Hepatocyte (in vitro differentiated cells): ENCODE measurements at regions not wholly inside any gene's neighbourhood (a gene's known extent, or its start where the extent isn't known, plus 50 kb on each side); places are given as distances from the start of the nearest gene placed in this dataset.

Source experiments
- DNase-seq: peaks from one replicate; pipeline ENCODE4 v3.0.0-alpha.2; 2016; ENCODE audit warnings: low spot score
- H2AFZ ChIP-seq: fragments of 200-600 bp; sonication (generic); 2 replicates; pipeline ENCODE4 v1.6.0; 2016; ENCODE audit warnings: antibody characterized with exemption, mild to moderate bottlenecking
- H3K27ac ChIP-seq: fragments of 200-600 bp; sonication (generic); 2 replicates; pipeline ENCODE4 v1.5.1; 2016; ENCODE audit warnings: mild to moderate bottlenecking
- H3K27me3 ChIP-seq: fragments of 200-600 bp; sonication (generic); 2 replicates; pipeline ENCODE4 v1.6.1; 2016
- H3K36me3 ChIP-seq: fragments of 200-600 bp; sonication (generic); replicated peaks from 2 replicates; pipeline ENCODE4 v1.5.1; 2016; ENCODE audit warnings: low read depth; ENCODE audit not compliant: insufficient read depth
- H3K4me1 ChIP-seq: fragments of 200-600 bp; sonication (generic); 2 replicates; pipeline ENCODE4 v1.5.1; 2016; ENCODE audit warnings: mild to moderate bottlenecking, moderate library complexity; ENCODE audit not compliant: insufficient read depth
- H3K4me2 ChIP-seq: fragments of 200-600 bp; sonication (generic); 2 replicates; pipeline ENCODE4 v1.6.0; 2016
- H3K4me3 ChIP-seq: fragments of 200-600 bp; sonication (generic); 2 replicates; pipeline ENCODE4 v1.5.1; 2016; ENCODE audit warnings: mild to moderate bottlenecking
- H3K79me2 ChIP-seq: fragments of 200-600 bp; sonication (generic); 2 replicates; pipeline ENCODE4 v1.6.0; 2017; ENCODE audit warnings: mild to moderate bottlenecking
- H3K9me2 ChIP-seq: fragments of 200-600 bp; sonication (generic); replicated peaks from 2 replicates; pipeline ENCODE4 v1.6.0; 2017; ENCODE audit warnings: mild to moderate bottlenecking; ENCODE audit not compliant: insufficient read depth
- H3K9me3 ChIP-seq: fragments of 200-600 bp; sonication (generic); 2 replicates; pipeline ENCODE4 v1.5.1; 2016; ENCODE audit warnings: low read depth, mild to moderate bottlenecking
- H4K20me1 ChIP-seq: fragments of 200-600 bp; sonication (generic); 2 replicates; pipeline ENCODE4 v1.6.0; 2016; ENCODE audit warnings: mild to moderate bottlenecking; ENCODE audit not compliant: insufficient read depth, poor library complexity, severe bottlenecking
- CTCF ChIP-seq: fragments of 200-600 bp; sonication (generic); IDR thresholded peaks from 2 replicates; pipeline ENCODE4 v1.5.1; 2016; ENCODE audit warnings: antibody characterized with exemption, mild to moderate bottlenecking; ENCODE audit not compliant: poor library complexity
- EZH2 ChIP-seq: fragments of 200-600 bp; sonication (generic); IDR thresholded peaks from 2 replicates; pipeline ENCODE4 v1.6.1; 2016; ENCODE audit warnings: antibody characterized with exemption, mild to moderate bottlenecking, borderline replicate concordance
- EZH2phosphoT487 ChIP-seq: fragments of 200-600 bp; sonication (generic); IDR thresholded peaks from one replicate; pipeline ENCODE4 v1.6.1; 2018; ENCODE audit warnings: antibody characterized with exemption, mild to moderate bottlenecking, low read depth, moderate library complexity; ENCODE audit not compliant: unreplicated experiment, severe bottlenecking
- WGBS: methylation state at CpG from one replicate; pipeline ENCODE4 v1.1.6; 2016; ENCODE audit warnings: low lambda C conversion rate; ENCODE audit errors: missing lambda C conversion rate; 5-methylcytosine and 5-hydroxymethylcytosine counted together

GRCh38 chr2:12585784-12586183, 131.0 kb upstream of the TRIB2 start:
- 90% methylated on average over 2 of the region's 2 CpGs for WGBS
- Histone ChIP-seq H3K4me1 (no peaks in the 10 kb centered on the region), H2AFZ (no peak overlapping the region), H3K36me3 (no peaks in the 10 kb centered on the region), H3K9me3 (no peaks in the 10 kb centered on the region), H3K27ac (no peak overlapping the region), H3K4me3 (no peak overlapping the region), H3K79me2 (no peaks in the 10 kb centered on the region), H3K9me2 (no peaks in the 10 kb centered on the region), H4K20me1 (no peaks in the 10 kb centered on the region), H3K27me3 (no peaks in the 10 kb centered on the region), H3K4me2 (no peak overlapping the region)
- no peak for DNase-seq
- no peak for TF ChIP-seq CTCF

DNA sequence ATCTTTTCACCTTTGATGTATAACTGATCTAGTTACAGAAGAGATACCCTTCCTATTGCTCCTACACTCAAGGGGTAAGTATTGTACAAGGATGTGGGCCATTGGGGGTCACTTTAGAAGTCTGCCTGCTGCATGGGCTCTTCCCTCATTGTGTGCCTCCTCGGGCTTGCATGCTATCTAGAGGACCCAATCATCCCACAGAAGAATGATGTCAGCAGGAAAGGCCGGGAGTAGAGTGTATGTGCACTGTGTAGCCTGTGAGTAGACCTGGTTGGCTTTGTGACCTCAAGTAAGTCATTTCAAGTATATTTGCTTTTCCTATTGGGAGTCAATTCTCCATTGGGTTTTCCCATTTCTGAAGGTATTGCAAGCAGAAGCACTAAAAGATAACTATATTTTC, 129.5 kb upstream of the TRIB2 start:
- 86% methylated on average over 2 of the region's 2 CpGs for WGBS
- H3K9me3 ChIP-seq = no peaks in the 10 kb centered on the region
- H2AFZ ChIP-seq = no peak overlapping the region
- no peaks in the 10 kb centered on the region for H3K79me2 ChIP-seq
- H4K20me1 ChIP-seq = no peaks in the 10 kb centered on the region
- no peaks in the 10 kb centered on the region for H3K36me3 ChIP-seq
- no peak for TF ChIP-seq EZH2phosphoT487
- TF ChIP-seq EZH2 = no peak
- no peak for TF ChIP-seq CTCF
- DNase-seq = no peak
- peak overlapping the region; percentile 26 for H3K27ac ChIP-seq
- no peak overlapping the region for H3K4me2 ChIP-seq
- no peaks in the 10 kb centered on the region for H3K27me3 ChIP-seq
- no peak overlapping the region for H3K4me3 ChIP-seq
- no peaks in the 10 kb centered on the region for H3K9me2 ChIP-seq
- no peaks in the 10 kb centered on the region for H3K4me1 ChIP-seq

DNA sequence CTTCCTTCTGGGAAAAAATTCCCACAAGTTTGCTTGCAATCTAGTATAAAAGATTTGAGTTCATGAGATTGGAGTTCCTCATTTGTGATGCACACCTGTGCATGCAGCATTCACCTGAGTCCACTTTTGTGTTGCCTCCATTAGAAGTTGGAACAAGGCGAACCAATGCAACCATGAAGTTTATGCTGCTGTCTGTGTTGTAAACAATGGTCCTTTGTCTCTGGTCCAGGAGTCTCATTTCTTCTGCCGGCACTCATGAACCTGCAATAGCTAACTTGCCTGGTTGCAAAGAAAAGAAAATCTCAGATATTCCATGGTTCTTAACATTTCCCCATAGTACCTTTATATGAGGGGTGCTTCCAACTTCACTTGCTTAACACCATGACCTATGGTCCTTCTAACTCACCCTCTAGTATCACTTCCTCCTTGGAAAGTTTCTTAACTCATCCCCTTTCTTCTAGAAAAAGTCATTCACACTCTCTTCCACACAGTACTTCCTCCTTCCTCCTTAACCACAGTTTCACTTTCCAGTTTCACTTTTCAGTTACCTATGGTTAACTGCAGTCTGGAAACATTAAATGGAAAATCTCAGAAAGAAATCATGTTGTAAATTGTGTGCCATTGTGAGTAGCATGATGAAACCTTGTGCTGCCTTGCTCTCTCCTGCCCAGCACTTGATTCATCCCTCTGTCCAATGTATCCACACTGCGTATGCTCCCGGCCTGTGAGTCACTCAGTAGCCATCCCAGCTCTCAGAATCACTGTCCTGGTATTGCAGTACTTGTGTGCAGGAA, 128.8 kb upstream of the TRIB2 start:
- DNase-seq = peak; percentile 64
- no peak overlapping the region for H3K4me2 ChIP-seq

More for the DNA sequence above, 128.8 kb upstream of the TRIB2 start:
- Histone ChIP-seq H3K9me2 (no peaks in the 10 kb centered on the region), H3K4me1 (no peaks in the 10 kb centered on the region), H3K9me3 (no peaks in the 10 kb centered on the region), H3K27me3 (no peaks in the 10 kb centered on the region), H4K20me1 (no peaks in the 10 kb centered on the region), H3K79me2 (no peaks in the 10 kb centered on the region), H3K4me3 (no peak overlapping the region), H2AFZ (no peak overlapping the region), H3K27ac (peak overlapping the region; percentile 26), H3K36me3 (no peaks in the 10 kb centered on the region)
- no peak for TF ChIP-seq CTCF
- TF ChIP-seq EZH2 = no peak
- no peak for TF ChIP-seq EZH2phosphoT487
- 84% methylated on average over 4 of the region's 4 CpGs for WGBS
